Right lobe of liver (tissue), 4 donors: ENCODE measurements at regions not wholly inside any gene's neighbourhood (a gene's known extent, or its start where the extent isn't known, plus 50 kb on each side); places are given as distances from the start of the nearest gene placed in this dataset.

Experiments
- POLR2A ChIP-seq: fragments of 450-650 bp; IDR thresholded peaks from one replicate; pipeline ENCODE4 v1.6.1; 2017; ENCODE audit warnings: antibody characterized with exemption, mild to moderate bottlenecking
- TF ChIP-seq, protein P1 (sequence below), 4 donors: fragments of 200-600 bp in 3 of 4; fragments of 450-650 bp in 1 of 4; IDR thresholded peaks; one replicate each; pipeline versions ENCODE4 v1.5.1 to v1.8.0; 2016 to 2022; ENCODE audit warnings: antibody characterized with exemption in 4 of 4, mild to moderate bottlenecking in 2 of 4
- donor health status: DM: no; HTN: no; CAD: no.
- donor health status: DM: no; HTN: no; CAD: no.
- donor health status: DM: no; HTN: yes; CAD: no.

DNA sequence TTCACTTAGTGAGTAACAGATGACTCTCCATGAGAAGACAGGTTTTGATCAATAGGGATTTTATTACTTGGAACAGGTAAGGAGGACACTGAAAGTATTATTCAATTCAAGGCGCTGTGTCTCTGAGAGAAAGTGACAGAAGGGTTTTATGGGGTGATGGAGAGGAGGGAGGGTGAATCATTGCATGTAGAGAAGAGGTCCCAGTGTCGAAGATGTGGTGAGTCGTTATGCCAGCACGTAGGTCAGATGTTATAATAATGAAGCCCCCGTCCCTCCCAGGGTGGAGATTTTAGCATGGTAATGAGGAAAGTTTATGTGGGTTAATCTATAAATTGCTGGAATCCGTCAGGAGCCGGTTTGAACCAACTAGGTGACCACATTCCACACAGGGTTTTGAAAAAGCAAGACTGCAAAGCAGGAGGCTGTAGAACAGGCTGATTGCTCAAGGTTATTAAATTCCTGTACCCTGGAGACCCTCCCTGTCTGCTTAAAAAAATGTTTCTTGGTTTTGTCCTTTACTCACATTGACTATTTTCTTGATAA, 586.4 kb upstream of the TMPRSS15 start:
- TF ChIP-seq POLR2A = no peak
- TF ChIP-seq, protein P1, sequence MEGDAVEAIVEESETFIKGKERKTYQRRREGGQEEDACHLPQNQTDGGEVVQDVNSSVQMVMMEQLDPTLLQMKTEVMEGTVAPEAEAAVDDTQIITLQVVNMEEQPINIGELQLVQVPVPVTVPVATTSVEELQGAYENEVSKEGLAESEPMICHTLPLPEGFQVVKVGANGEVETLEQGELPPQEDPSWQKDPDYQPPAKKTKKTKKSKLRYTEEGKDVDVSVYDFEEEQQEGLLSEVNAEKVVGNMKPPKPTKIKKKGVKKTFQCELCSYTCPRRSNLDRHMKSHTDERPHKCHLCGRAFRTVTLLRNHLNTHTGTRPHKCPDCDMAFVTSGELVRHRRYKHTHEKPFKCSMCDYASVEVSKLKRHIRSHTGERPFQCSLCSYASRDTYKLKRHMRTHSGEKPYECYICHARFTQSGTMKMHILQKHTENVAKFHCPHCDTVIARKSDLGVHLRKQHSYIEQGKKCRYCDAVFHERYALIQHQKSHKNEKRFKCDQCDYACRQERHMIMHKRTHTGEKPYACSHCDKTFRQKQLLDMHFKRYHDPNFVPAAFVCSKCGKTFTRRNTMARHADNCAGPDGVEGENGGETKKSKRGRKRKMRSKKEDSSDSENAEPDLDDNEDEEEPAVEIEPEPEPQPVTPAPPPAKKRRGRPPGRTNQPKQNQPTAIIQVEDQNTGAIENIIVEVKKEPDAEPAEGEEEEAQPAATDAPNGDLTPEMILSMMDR (IDR thresholded peaks at IDR 0.05) = no peak
